ENCODE measurements at regions not wholly inside any gene's neighbourhood (a gene's known extent, or its start where the extent isn't known, plus 50 kb on each side); places are given as distances from the start of the nearest gene placed in this dataset.

GRCh38 chr10:63003816-63004453, 129.2 kb upstream of the NRBF2 start:
- Histone ChIP-seq H3K27me3 (no peaks in the 10 kb centered on the region), H2AFZ (no peak overlapping the region), H3K79me2 (no peaks in the 10 kb centered on the region), H3K36me3 (replicated peaks; ENCODE audit: insufficient read depth, low read depth) (no peaks in the 10 kb centered on the region), H4K20me1 (ENCODE audit: insufficient read depth, poor library complexity, severe bottlenecking) (no peaks in the 10 kb centered on the region), H3K4me1 (ENCODE audit: insufficient read depth) (no peaks in the 10 kb centered on the region), H3K9me3 (ENCODE audit: low read depth) (no peaks in the 10 kb centered on the region), H3K4me2 (no peak overlapping the region), H3K27ac (no peak overlapping the region), H3K9me2 (replicated peaks; ENCODE audit: insufficient read depth) (no peaks in the 10 kb centered on the region), H3K4me3 (no peak overlapping the region)
- WGBS (ENCODE audit: low lambda C conversion rate, missing lambda C conversion rate): 71% methylated on average over 5 of the region's 5 CpGs
- TF ChIP-seq EZH2phosphoT487 (IDR thresholded peaks at IDR 0.05; ENCODE audit: low read depth, severe bottlenecking, unreplicated experiment) (no peak), CTCF (IDR thresholded peaks at IDR 0.05; ENCODE audit: poor library complexity) (peak; percentile 16)
- DNase-seq (ENCODE audit: low spot score): no peak

GRCh38 chr10:62996925-62997324, 136.2 kb upstream of the NRBF2 start:
- Histone ChIP-seq H3K27ac (no peak overlapping the region), H3K9me3 (ENCODE audit: low read depth) (no peaks in the 10 kb centered on the region), H4K20me1 (ENCODE audit: insufficient read depth, poor library complexity, severe bottlenecking) (no peaks in the 10 kb centered on the region), H3K4me2 (no peak overlapping the region), H3K79me2 (no peaks in the 10 kb centered on the region), H3K9me2 (replicated peaks; ENCODE audit: insufficient read depth) (no peaks in the 10 kb centered on the region), H3K36me3 (replicated peaks; ENCODE audit: insufficient read depth, low read depth) (no peaks in the 10 kb centered on the region), H3K4me3 (no peak overlapping the region), H3K4me1 (ENCODE audit: insufficient read depth) (no peaks in the 10 kb centered on the region), H2AFZ (no peak overlapping the region), H3K27me3 (no peaks in the 10 kb centered on the region)
- no peak for TF ChIP-seq CTCF (IDR thresholded peaks at IDR 0.05; ENCODE audit: poor library complexity)
- TF ChIP-seq EZH2 (IDR thresholded peaks at IDR 0.05; ENCODE audit: borderline replicate concordance): no peak
- TF ChIP-seq EZH2phosphoT487 (IDR thresholded peaks at IDR 0.05; ENCODE audit: low read depth, severe bottlenecking, unreplicated experiment): no peak
- DNase-seq (ENCODE audit: low spot score): peak; percentile 4
- 72% methylated on average over 3 of the region's 3 CpGs for WGBS (ENCODE audit: low lambda C conversion rate, missing lambda C conversion rate)

GRCh38 chr10:62996516-62996915, 136.6 kb upstream of the NRBF2 start:
- Histone ChIP-seq H2AFZ (no peak overlapping the region), H3K36me3 (replicated peaks; ENCODE audit: insufficient read depth, low read depth) (no peaks in the 10 kb centered on the region), H4K20me1 (ENCODE audit: insufficient read depth, poor library complexity, severe bottlenecking) (no peaks in the 10 kb centered on the region), H3K4me2 (no peak overlapping the region), H3K9me3 (ENCODE audit: low read depth) (no peaks in the 10 kb centered on the region), H3K4me1 (ENCODE audit: insufficient read depth) (no peaks in the 10 kb centered on the region), H3K27ac (no peak overlapping the region), H3K79me2 (no peaks in the 10 kb centered on the region), H3K27me3 (no peaks in the 10 kb centered on the region), H3K9me2 (replicated peaks; ENCODE audit: insufficient read depth) (no peaks in the 10 kb centered on the region), H3K4me3 (no peak overlapping the region)
- DNase-seq (ENCODE audit: low spot score): no peak
- TF ChIP-seq EZH2 (IDR thresholded peaks at IDR 0.05; ENCODE audit: borderline replicate concordance): no peak
- TF ChIP-seq EZH2phosphoT487 (IDR thresholded peaks at IDR 0.05; ENCODE audit: low read depth, severe bottlenecking, unreplicated experiment): no peak
- no peak for TF ChIP-seq CTCF (IDR thresholded peaks at IDR 0.05; ENCODE audit: poor library complexity)
- WGBS (ENCODE audit: low lambda C conversion rate, missing lambda C conversion rate): 88% methylated on average over 1 of the region's 1 CpG

GRCh38 chr10:62993121-62993520, 140.0 kb upstream of the NRBF2 start:
- Histone ChIP-seq H3K9me2 (replicated peaks; ENCODE audit: insufficient read depth) (no peaks in the 10 kb centered on the region), H3K9me3 (ENCODE audit: low read depth) (no peaks in the 10 kb centered on the region), H2AFZ (no peak overlapping the region), H4K20me1 (ENCODE audit: insufficient read depth, poor library complexity, severe bottlenecking) (no peaks in the 10 kb centered on the region), H3K4me3 (no peak overlapping the region), H3K36me3 (replicated peaks; ENCODE audit: insufficient read depth, low read depth) (no peaks in the 10 kb centered on the region), H3K27ac (no peak overlapping the region), H3K27me3 (no peaks in the 10 kb centered on the region), H3K79me2 (no peaks in the 10 kb centered on the region), H3K4me1 (ENCODE audit: insufficient read depth) (no peaks in the 10 kb centered on the region), H3K4me2 (no peak overlapping the region)
- DNase-seq (ENCODE audit: low spot score): no peak
- TF ChIP-seq CTCF (IDR thresholded peaks at IDR 0.05; ENCODE audit: poor library complexity) (no peak), EZH2phosphoT487 (IDR thresholded peaks at IDR 0.05; ENCODE audit: low read depth, severe bottlenecking, unreplicated experiment) (no peak), EZH2 (IDR thresholded peaks at IDR 0.05; ENCODE audit: borderline replicate concordance) (no peak)

All from hepatocyte (in vitro differentiated cells).